ENCODE measurements at regions not wholly inside any gene's neighbourhood (a gene's known extent, or its start where the extent isn't known, plus 50 kb on each side); places are given as distances from the start of the nearest gene placed in this dataset.

DNA sequence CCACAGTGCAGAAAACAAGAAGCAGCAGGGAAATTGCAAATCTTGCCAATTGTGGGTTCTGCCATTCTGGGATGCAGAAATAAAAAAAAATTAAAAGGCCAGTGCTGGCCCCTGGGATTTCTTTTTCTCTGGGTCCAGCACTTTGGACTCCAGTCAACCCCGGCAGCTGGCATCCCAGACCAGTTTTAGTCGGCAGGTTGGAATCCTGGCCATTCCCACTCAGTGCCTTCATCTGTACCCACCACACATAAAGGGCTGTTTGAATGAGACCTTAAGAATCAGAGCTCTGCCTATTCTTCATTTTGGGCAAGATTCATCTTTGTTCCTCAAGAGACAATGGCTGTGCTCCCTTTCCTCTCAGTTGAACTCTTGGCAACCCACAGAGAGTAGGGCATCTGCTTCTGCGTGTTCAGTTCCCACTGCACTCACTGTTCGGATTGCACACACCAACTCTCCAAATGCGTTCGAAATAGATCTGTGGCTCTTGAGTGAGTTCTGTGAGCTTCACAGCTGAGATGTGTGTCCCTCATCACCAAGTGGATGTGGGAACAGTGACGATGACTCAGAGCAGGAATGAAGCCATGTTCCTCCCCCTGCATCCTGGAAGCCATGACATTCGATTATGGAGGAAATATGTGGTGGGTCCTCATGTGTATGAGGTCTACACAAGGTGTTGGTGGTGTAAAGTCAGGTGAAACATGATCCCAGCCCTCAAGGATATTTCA lies 63.0 kb upstream of the EGFR start:
- peaks cover 0 to 17% (median 9%) of the 10 kb centered on the region in 4 donors for H3K4me1 ChIP-seq
- intact Hi-C loops (cut with DNase I; ENCODE audit: low total_unique reads), result no loop called here
- no peaks in the 10 kb centered on the region for H3K36me3 ChIP-seq
- no peaks in the 10 kb centered on the region for H3K9me3 ChIP-seq
- no peak for DNase-seq
- no peak for TF ChIP-seq CTCF (IDR thresholded peaks at IDR 0.05)
- H3K27ac ChIP-seq, result no peak overlapping the region
- no peak overlapping the region for H3K4me3 ChIP-seq
- H3K27me3 ChIP-seq, result no peaks in the 10 kb centered on the region

- Histone ChIP-seq H3K9me3 (no peaks in the 10 kb centered on the region), H3K4me3 (no peak overlapping the region)
- intact Hi-C loops (cut with DNase I; ENCODE audit: low total_unique reads), result no loop called here
These were observed 62.0 kb upstream of the EGFR start for GRCh38 chr7:54956865-54957264.

DNA sequence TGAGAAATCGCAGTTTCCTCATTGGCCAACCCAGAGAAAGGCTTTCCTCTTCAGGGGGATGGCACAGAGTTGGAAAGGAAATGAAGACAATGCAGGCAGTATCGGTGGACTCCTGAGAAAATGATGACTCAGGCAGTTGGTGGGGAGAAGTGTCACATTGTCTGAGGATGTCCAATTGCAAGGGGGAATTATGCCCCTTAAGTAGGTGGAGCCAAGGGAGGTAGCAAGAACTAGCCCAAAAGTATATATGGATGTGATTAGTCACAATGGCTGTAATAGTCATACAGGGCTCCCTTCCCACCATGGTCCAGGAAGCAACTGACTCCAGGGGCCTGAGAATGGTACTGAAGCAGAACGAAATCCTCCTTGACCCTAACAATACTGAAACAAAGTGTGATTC lies 58.3 kb upstream of the EGFR start:
- Histone ChIP-seq H3K4me3 (no peak overlapping the region), H3K36me3 (no peaks in the 10 kb centered on the region), H3K4me1 (peaks cover 0 to 9% (median 5%) of the 10 kb centered on the region in 4 donors), H3K27ac (no peak overlapping the region), H3K27me3 (no peaks in the 10 kb centered on the region), H3K9me3 (peaks cover 0 to 4% (median 0%) of the 10 kb centered on the region in 3 donors)
- no peak for DNase-seq
- no peak for TF ChIP-seq CTCF (IDR thresholded peaks at IDR 0.05)
- intact Hi-C loops (cut with DNase I; ENCODE audit: low total_unique reads), result no loop called here

More at GRCh38 chr7:54956865-54957264, 62.0 kb upstream of the EGFR start:
- no peak overlapping the region for H3K27ac ChIP-seq
- peaks cover 0 to 17% (median 9%) of the 10 kb centered on the region in 4 donors for H3K4me1 ChIP-seq
- no peaks in the 10 kb centered on the region for H3K27me3 ChIP-seq
- TF ChIP-seq CTCF (IDR thresholded peaks at IDR 0.05), result no peak
- no peaks in the 10 kb centered on the region for H3K36me3 ChIP-seq
- DNase-seq, result no peak

DNA sequence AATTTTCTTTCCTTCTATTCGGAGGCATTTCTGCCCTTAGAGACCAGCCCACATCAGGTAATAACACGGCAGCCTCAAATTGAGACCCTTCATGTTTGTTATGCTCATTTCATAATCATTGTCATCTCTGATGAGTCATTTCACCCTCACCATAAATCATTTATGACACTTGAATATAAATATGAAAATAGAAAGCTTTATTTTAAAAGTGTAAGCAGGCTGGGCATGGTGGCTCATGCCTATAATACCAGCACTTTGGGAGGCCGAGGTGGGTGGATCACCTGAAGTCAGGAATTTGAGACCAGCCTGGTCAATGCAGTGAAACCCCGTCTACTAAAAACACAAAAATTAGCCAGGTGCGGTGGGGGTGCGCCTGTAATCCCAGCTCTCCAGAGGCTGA lies 57.4 kb upstream of the EGFR start:
- Histone ChIP-seq H3K27ac (no peak overlapping the region), H3K36me3 (no peaks in the 10 kb centered on the region), H3K27me3 (no peaks in the 10 kb centered on the region), H3K9me3 (peaks cover 0 to 4% (median 0%) of the 10 kb centered on the region in 3 donors), H3K4me1 (no peaks in the 10 kb centered on the region), H3K4me3 (no peak overlapping the region)
- intact Hi-C loops (cut with DNase I; ENCODE audit: low total_unique reads), result no loop called here
- no peak for TF ChIP-seq CTCF (IDR thresholded peaks at IDR 0.05)
- DNase-seq, result no peak

DNA sequence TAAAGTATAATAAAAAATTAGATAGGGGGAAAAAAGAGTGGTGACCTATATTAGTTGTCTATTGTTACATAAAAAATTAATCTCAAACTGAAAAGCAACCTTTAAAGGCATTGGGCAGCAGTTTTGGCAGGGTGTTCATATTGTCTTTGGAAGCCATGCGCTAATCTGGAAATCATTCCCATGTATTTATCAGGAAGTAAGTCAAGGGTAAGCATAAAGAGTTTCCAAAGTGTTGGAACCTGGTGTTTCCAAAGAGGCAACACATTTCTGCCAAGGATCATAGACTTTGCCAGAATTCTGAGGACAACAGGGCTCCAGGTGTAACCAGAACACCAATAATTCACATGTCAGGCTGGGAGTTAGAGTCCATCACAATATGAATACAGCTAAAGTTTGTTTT lies 55.7 kb upstream of the EGFR start:
- H3K27me3 ChIP-seq, result no peaks in the 10 kb centered on the region
- H3K9me3 ChIP-seq, result peaks cover 0 to 4% (median 0%) of the 10 kb centered on the region in 3 donors
- no peak overlapping the region for H3K27ac ChIP-seq
- H3K4me1 ChIP-seq, result no peaks in the 10 kb centered on the region
- TF ChIP-seq CTCF (IDR thresholded peaks at IDR 0.05), result no peak
- no peaks in the 10 kb centered on the region for H3K36me3 ChIP-seq
- DNase-seq, result no peak
- intact Hi-C loops (cut with DNase I; ENCODE audit: low total_unique reads), result no loop called here
- H3K4me3 ChIP-seq, result no peak overlapping the region

Measured in tibial artery (tissue), 4 donors.